ENCODE measurements at regions not wholly inside any gene's neighbourhood (a gene's known extent, or its start where the extent isn't known, plus 50 kb on each side); places are given as distances from the start of the nearest gene placed in this dataset.

GRCh38 chr4:7129871-7130620 is 62.2 kb upstream of the GRPEL1 start:
- TF ChIP-seq, protein P1, sequence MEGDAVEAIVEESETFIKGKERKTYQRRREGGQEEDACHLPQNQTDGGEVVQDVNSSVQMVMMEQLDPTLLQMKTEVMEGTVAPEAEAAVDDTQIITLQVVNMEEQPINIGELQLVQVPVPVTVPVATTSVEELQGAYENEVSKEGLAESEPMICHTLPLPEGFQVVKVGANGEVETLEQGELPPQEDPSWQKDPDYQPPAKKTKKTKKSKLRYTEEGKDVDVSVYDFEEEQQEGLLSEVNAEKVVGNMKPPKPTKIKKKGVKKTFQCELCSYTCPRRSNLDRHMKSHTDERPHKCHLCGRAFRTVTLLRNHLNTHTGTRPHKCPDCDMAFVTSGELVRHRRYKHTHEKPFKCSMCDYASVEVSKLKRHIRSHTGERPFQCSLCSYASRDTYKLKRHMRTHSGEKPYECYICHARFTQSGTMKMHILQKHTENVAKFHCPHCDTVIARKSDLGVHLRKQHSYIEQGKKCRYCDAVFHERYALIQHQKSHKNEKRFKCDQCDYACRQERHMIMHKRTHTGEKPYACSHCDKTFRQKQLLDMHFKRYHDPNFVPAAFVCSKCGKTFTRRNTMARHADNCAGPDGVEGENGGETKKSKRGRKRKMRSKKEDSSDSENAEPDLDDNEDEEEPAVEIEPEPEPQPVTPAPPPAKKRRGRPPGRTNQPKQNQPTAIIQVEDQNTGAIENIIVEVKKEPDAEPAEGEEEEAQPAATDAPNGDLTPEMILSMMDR (IDR thresholded peaks at IDR 0.05): no peak
- no peak for TF ChIP-seq POLR2A (IDR thresholded peaks at IDR 0.05)

Measured in adrenal gland (tissue), 5 donors.